GM23338 (cell line): ENCODE measurements at regions not wholly inside any gene's neighbourhood (a gene's known extent, or its start where the extent isn't known, plus 50 kb on each side); places are given as distances from the start of the nearest gene placed in this dataset.

Experiments
- ATAC-seq: fragments of 200-7000 bp; cut with Tn5 transposase; 3 replicates; pipeline ENCODE4 v1.9.1; 2020
- DNase-seq: peaks from one replicate; pipeline ENCODE4 v3.0.0-alpha.2; 2015; ENCODE audit warnings: low spot score
- H2AFZ ChIP-seq: fragments of 200-600 bp; sonication (generic); 2 replicates; pipeline ENCODE4 v1.8.0; 2016; ENCODE audit warnings: antibody characterized with exemption, mild to moderate bottlenecking, moderate library complexity
- H3F3A ChIP-seq: fragments of 200-600 bp; sonication (generic); replicated peaks from 2 replicates; pipeline ENCODE4 v1.8.0; 2017; ENCODE audit warnings: antibody characterized with exemption, mixed run types, low read depth
- H3K27ac ChIP-seq: fragments of 200-600 bp; sonication (generic); 2 replicates; pipeline ENCODE4 v1.6.1; 2016; ENCODE audit warnings: low read depth
- H3K27me3 ChIP-seq: fragments of 200-600 bp; sonication (generic); 2 replicates; pipeline ENCODE4 v1.8.0; 2016; ENCODE audit warnings: mild to moderate bottlenecking, mixed run types, moderate library complexity; ENCODE audit not compliant: insufficient read depth
- H3K36me3 ChIP-seq: fragments of 200-600 bp; sonication (generic); 2 replicates; pipeline ENCODE4 v1.8.0; 2016; ENCODE audit warnings: mild to moderate bottlenecking; ENCODE audit not compliant: insufficient read depth
- H3K4me1 ChIP-seq: fragments of 200-600 bp; sonication (generic); 2 replicates; pipeline ENCODE4 v1.8.0; 2016; ENCODE audit warnings: mild to moderate bottlenecking, moderate library complexity; ENCODE audit not compliant: insufficient read depth
- H3K4me2 ChIP-seq: fragments of 200-600 bp; sonication (generic); 2 replicates; pipeline ENCODE4 v1.7.1; 2017; ENCODE audit warnings: mixed run types
- H3K4me3 ChIP-seq: fragments of 200-600 bp; sonication (generic); 2 replicates; pipeline ENCODE4 v1.6.1; 2016; ENCODE audit warnings: mixed run types
- H3K79me2 ChIP-seq: fragments of 200-600 bp; sonication (generic); replicated peaks from 2 replicates; pipeline ENCODE4 v1.8.0; 2017; ENCODE audit warnings: mild to moderate bottlenecking; ENCODE audit not compliant: insufficient read depth
- H3K9me2 ChIP-seq: fragments of 200-600 bp; sonication (generic); 2 replicates; pipeline ENCODE4 v1.8.0; 2017; ENCODE audit not compliant: insufficient read depth
- H4K20me1 ChIP-seq: fragments of 200-600 bp; sonication (generic); replicated peaks from 2 replicates; pipeline ENCODE4 v1.8.0; 2017; ENCODE audit warnings: mild to moderate bottlenecking; ENCODE audit not compliant: insufficient read depth
- H3K27ac Mint-ChIP-seq: 2 replicates; pipeline ENCODE4 v1.8.0; 2020; ENCODE audit warnings: inconsistent platforms, mild to moderate bottlenecking, moderate library complexity, mixed read lengths
- H3K27me3 Mint-ChIP-seq: 3 replicates; pipeline ENCODE4 v1.8.0; 2022; ENCODE audit warnings: low read depth, mild to moderate bottlenecking, moderate library complexity, mixed read lengths, inconsistent platforms; ENCODE audit not compliant: insufficient read depth, poor library complexity
- H3K36me3 Mint-ChIP-seq: 3 replicates; pipeline ENCODE4 v1.8.0; 2021; ENCODE audit warnings: low read depth, mild to moderate bottlenecking, inconsistent platforms, moderate library complexity, mixed read lengths
- H3K4me1 Mint-ChIP-seq: 3 replicates; pipeline ENCODE4 v1.8.0; 2020; ENCODE audit warnings: mild to moderate bottlenecking, inconsistent platforms, mixed read lengths
- H3K4me3 Mint-ChIP-seq: 3 replicates; pipeline ENCODE4 v1.8.0; 2021; ENCODE audit warnings: moderate library complexity, mild to moderate bottlenecking, inconsistent platforms, mixed read lengths
- H3K9me3 Mint-ChIP-seq: 3 replicates; pipeline ENCODE4 v1.8.0; 2020; ENCODE audit warnings: moderate library complexity, mild to moderate bottlenecking, inconsistent platforms, mixed read lengths
- CREB1 ChIP-seq: fragments of 250-450 bp; sonication (Bioruptor Pico); IDR thresholded peaks from 2 replicates; pipeline ENCODE4 v1.5.0; 2020; ENCODE audit warnings: low read depth, mild to moderate bottlenecking, moderate library complexity
- CTCF ChIP-seq, 2 experiments: fragments of 200-600 bp in 1 of 2; sonication (generic) in 1 of 2; conservative IDR thresholded peaks; 2 replicates each; pipeline versions ENCODE4 v1.5.1 to v1.6.1; 2016 to 2017; ENCODE audit warnings: antibody characterized with exemption in 2 of 2, low read depth in 2 of 2, mild to moderate bottlenecking in 2 of 2, moderate library complexity in 1 of 2
- EZH2 ChIP-seq: fragments of 200-600 bp; sonication (generic); IDR thresholded peaks from one replicate; pipeline ENCODE4 v1.8.0; 2017; ENCODE audit warnings: antibody characterized with exemption, mild to moderate bottlenecking, low read depth; ENCODE audit not compliant: unreplicated experiment
- JUNB ChIP-seq: IDR thresholded peaks from one replicate; pipeline ENCODE4 v1.6.1; 2016; ENCODE audit warnings: antibody characterized with exemption; ENCODE audit not compliant: unreplicated experiment
- NANOG ChIP-seq: IDR thresholded peaks from 2 replicates; pipeline ENCODE4 v1.6.1; 2016; ENCODE audit warnings: antibody characterized with exemption, borderline replicate concordance
- POLR2AphosphoS5 ChIP-seq: IDR thresholded peaks from 2 replicates; pipeline ENCODE4 v1.6.1; 2016; ENCODE audit warnings: antibody characterized with exemption, low read depth
- REST ChIP-seq: IDR thresholded peaks from one replicate; pipeline ENCODE4 v1.6.1; 2018; ENCODE audit warnings: antibody characterized with exemption; ENCODE audit not compliant: unreplicated experiment
- ZNF462 ChIP-seq: fragments of 250-450 bp; sonication (Bioruptor Pico); IDR thresholded peaks from 2 replicates; pipeline ENCODE4 v1.5.0; 2020; ENCODE audit warnings: mild to moderate bottlenecking, moderate library complexity

- H3K79me2 ChIP-seq: no peaks in the 10 kb centered on the region
- no peaks in the 10 kb centered on the region for H3K36me3 ChIP-seq
- Mint-ChIP-seq H3K36me3 (no peaks in the 10 kb centered on the region), H3K4me1 (no peaks in the 10 kb centered on the region), H3K4me3 (no peak overlapping the region), H3K9me3 (no peaks in the 10 kb centered on the region; the same call in 2 of the 3 replicates), H3K27me3 (peaks cover 1% of the 10 kb centered on the region), H3K27ac (no peak overlapping the region)
- no peaks in the 10 kb centered on the region for H4K20me1 ChIP-seq
- H3K4me2 ChIP-seq: no peak overlapping the region
- H3K4me3 ChIP-seq: no peak overlapping the region
- H3K4me1 ChIP-seq: no peaks in the 10 kb centered on the region
- no peak for TF ChIP-seq ZNF462 (CRISPR knock-in tag)
- peak; percentile 58 to 66 for TF ChIP-seq CTCF (conservative IDR thresholded peaks at IDR 0.05; ENCODE audit: low read depth in 2 of 2)
- TF ChIP-seq NANOG: no peak
- TF ChIP-seq POLR2AphosphoS5: no peak
- no peak overlapping the region for H3K27ac ChIP-seq
- H3F3A ChIP-seq: no peaks in the 10 kb centered on the region
- no peaks in the 10 kb centered on the region for H3K27me3 ChIP-seq
- H2AFZ ChIP-seq: no peak overlapping the region
- no peaks in the 10 kb centered on the region for H3K9me2 ChIP-seq
- ATAC-seq: peak; percentile 75
- peak; percentile 50 for DNase-seq
Observed at GRCh38 chrX:147803948-147804347, 107.8 kb upstream of the FMR1 start.

GRCh38 chrX:147811803-147812202 is 99.9 kb upstream of the FMR1 start:
- no peaks in the 10 kb centered on the region for H3K27me3 Mint-ChIP-seq
- H3K9me2 ChIP-seq: no peaks in the 10 kb centered on the region
- no peaks in the 10 kb centered on the region for H3K36me3 ChIP-seq
- no peak for DNase-seq
- no peak overlapping the region for H3K4me2 ChIP-seq
- H4K20me1 ChIP-seq: no peaks in the 10 kb centered on the region
- no peak overlapping the region for H3K4me3 Mint-ChIP-seq
- H3K27ac Mint-ChIP-seq: no peak overlapping the region
- H3K27me3 ChIP-seq: no peaks in the 10 kb centered on the region
- no peak overlapping the region for H3K27ac ChIP-seq
- no peak for ATAC-seq
- no peaks in the 10 kb centered on the region for H3F3A ChIP-seq
- H3K36me3 Mint-ChIP-seq: no peaks in the 10 kb centered on the region
- no peaks in the 10 kb centered on the region for H3K79me2 ChIP-seq
- no peaks in the 10 kb centered on the region for H3K9me3 Mint-ChIP-seq
- no peak overlapping the region for H2AFZ ChIP-seq
- no peaks in the 10 kb centered on the region for H3K4me1 Mint-ChIP-seq
- H3K4me3 ChIP-seq: no peak overlapping the region
- H3K4me1 ChIP-seq: no peaks in the 10 kb centered on the region
- TF ChIP-seq CTCF (conservative IDR thresholded peaks at IDR 0.05; ENCODE audit: low read depth in 2 of 2): no peak
- no peak for TF ChIP-seq REST
- TF ChIP-seq EZH2: no peak
- no peak for TF ChIP-seq JUNB
- no peak for TF ChIP-seq CREB1 (CRISPR knock-in tag)
